Activated CD4-positive, alpha-beta T cell treated with anti-CD3 and anti-CD28 coated beads for 1 hour (primary cell): ENCODE measurements at regions not wholly inside any gene's neighbourhood (a gene's known extent, or its start where the extent isn't known, plus 50 kb on each side); places are given as distances from the start of the nearest gene placed in this dataset.
"Not testable (repeated sequence)": the region's sequence is repeated elsewhere in the genome, so short reads cannot be mapped to it uniquely, and the experiment has no call there.

ENCODE experiments used
- DNase-seq: peaks from one replicate; pipeline ENCODE4 v3.0.0-alpha.2; 2020

- no peak for DNase-seq
Measured at GRCh38 chr1:221598122-221598521, 143.8 kb downstream of the DUSP10 start.

- no peak for DNase-seq
Measured at GRCh38 chr1:221601166-221601565, 140.7 kb downstream of the DUSP10 start.

DNA sequence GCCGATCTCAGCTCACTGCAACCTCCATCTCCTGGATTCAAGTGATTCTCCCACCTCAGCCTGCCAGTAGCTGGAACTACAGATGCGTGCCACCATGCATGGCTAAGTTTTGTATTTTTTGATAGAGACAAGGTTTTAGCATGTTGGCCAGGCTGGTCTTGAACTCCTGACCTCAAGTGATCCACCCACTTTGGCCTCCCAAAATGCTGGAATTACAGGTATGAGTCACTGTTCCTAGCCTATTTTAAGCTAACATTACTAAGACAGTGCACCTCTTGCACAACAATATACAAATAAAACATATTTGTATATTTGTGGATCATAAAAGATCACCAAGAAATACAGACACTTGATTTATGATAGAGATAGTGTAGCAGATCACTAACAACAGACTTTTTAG is 139.1 kb downstream of the DUSP10 start:
- no peak for DNase-seq

DNA sequence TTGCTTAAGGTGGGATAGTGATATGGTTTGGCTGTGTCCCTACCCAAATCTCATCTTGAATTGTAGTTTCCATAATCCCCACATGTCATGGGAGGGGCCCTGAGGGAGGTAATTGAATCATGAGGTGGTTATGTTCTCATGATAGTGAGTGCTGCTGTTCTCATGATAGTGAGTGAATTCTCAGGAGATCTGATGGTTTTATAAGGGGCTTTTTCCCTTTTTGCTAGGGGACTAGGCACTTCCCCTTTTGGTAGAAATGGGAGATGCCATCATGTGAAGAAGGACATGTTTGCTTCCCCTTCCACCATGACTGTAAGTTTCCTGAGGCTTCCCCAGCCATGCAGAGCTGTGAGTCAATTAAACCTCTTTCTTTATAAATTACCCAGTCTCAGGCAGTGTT is 137.5 kb downstream of the DUSP10 start:
- not testable (repeated sequence) for DNase-seq

DNA sequence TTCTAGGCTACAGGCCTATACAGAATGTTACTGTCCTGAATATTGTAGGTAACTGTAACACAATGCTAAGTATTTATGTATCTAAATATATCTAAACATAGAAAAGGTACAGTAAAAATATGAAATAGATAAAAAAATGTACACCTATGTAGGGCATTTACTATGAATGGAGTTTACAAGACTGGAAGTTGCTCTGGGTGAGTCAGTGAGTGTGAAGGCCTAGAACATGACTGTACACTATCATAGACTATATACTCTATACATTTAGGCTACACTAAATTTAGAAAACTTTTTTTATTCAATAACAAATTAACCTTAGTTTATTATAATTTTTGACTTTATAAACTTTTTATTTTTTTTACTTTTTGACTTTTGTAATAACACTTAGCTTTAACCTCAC is 136.9 kb downstream of the DUSP10 start:
- no peak for DNase-seq

DNA sequence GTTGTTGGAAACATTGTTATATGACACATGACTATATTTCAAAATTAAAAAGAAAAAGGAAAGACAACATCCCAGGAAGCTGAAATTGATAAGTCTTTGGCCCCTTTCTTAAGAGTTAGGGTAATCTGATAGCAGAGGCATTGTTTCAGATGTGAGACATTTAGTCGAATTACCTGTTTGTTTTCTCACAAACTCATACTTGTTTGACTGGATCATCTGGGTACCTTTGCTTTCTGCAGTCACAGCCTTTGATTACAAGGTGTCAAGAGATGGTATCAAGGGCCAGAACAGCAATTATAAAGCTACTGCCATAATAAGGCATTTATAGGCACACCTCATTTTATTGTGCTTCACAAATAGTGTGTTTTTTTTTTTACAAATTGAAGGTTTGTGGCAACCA is 136.3 kb downstream of the DUSP10 start:
- no peak for DNase-seq

GRCh38 chr1:221606256-221606655 is 135.6 kb downstream of the DUSP10 start:
- no peak for DNase-seq

- DNase-seq = no peak
Measured at GRCh38 chr1:221608835-221609320, 133.0 kb downstream of the DUSP10 start.

- DNase-seq = no peak
Measured at GRCh38 chr1:221611656-221612046, 130.2 kb downstream of the DUSP10 start.

- DNase-seq = no peak
Measured at GRCh38 chr1:221612047-221612777, 129.7 kb downstream of the DUSP10 start.

- no peak for DNase-seq
Measured at GRCh38 chr1:221620437-221621384, 121.2 kb downstream of the DUSP10 start.

GRCh38 chr1:221621683-221622082 is 120.2 kb downstream of the DUSP10 start:
- DNase-seq = no peak

- DNase-seq = no peak
Measured at GRCh38 chr1:221622389-221622788, 119.5 kb downstream of the DUSP10 start.

GRCh38 chr1:221625026-221625425 is 116.9 kb downstream of the DUSP10 start:
- no peak for DNase-seq

DNA sequence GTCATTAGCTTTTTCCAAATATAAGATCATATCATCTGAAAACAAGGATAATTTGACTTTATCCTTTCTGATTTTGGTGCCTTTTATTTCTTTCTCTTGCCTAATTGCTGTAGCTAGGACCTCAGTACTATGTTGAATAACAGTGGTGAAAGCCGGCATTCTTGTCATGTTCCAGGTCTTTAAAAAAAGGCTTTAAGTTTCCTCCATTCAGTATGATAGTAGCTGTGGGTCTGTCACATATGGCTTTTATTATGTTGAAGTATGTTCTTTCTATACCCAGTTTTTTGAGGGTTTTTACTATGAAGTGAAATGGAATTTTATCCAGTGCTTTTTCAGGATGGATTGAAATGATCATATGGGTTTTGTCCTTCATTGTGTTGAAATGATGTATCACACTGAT is 115.8 kb downstream of the DUSP10 start:
- DNase-seq = no peak

- no peak for DNase-seq
Measured at GRCh38 chr1:221630236-221630635, 111.7 kb downstream of the DUSP10 start.

- DNase-seq = no peak
Measured at GRCh38 chr1:221631556-221631955, 110.3 kb downstream of the DUSP10 start.

DNA sequence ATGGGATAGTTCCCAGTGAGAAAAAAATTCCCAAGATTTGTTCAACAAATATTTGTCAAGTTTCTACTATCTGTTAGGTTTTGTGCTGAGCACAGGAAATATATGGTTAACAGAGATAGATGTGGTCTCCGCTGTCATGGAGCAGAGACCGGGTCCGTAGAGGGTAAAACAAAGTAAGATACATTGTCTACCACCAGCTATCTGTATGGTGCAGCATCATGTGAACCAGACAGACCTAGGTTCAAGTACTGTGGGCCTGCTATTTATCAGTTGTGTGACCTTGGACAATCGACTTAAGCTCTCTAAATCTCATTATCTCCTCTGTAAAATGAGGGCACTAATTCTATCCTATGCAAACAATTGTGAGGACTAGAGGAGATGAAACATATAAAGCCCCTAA is 109.8 kb downstream of the DUSP10 start:
- DNase-seq = no peak

DNA sequence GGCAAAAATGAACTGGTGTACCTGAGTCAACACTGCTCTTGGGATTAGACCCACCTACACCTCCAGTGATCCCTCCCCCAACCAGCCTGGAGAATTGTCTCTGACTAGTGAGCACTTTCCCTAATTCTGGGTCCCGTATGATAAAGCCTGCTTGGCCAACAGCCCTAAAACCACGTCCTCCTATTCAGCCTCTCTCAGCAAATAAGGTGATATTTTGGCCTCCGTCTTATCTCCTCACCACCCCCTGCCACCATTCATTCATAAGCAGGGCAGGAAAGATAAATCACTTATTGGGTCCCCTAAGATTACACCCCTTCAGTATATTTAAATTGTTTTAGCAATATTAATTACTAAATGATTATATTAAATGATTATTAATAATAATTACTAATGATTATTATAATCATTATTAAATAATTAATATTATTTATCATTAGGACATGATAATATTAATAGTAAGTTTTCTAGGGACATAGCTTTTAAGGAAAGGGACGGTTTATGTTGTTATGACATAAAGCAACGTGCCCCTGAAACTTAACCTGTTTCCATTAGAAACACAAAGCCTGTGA is 108.0 kb downstream of the DUSP10 start:
- DNase-seq = no peak

DNA sequence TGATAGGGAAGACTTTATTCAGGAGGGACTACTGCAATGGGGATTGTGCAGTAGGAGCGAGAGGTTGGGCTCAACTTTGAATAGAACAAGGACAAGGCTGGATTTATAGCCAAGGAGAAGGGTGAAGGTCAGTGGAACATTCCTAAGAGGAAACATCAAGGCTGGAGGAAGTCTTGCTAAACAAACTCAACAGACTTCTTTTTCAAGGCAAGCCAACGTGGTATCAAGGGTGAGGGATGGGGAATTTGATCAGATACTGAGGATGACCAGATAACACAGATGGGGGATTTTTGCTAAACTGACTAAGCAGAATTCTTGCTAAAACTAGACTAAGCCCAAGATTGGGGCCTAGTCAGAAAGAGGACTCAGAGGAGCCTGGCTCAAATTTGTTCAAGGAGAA is 107.3 kb downstream of the DUSP10 start:
- DNase-seq = no peak

- no peak for DNase-seq
Measured at GRCh38 chr1:221635305-221635704, 106.6 kb downstream of the DUSP10 start.

- no peak for DNase-seq
Measured at GRCh38 chr1:221636096-221636495, 105.8 kb downstream of the DUSP10 start.

DNA sequence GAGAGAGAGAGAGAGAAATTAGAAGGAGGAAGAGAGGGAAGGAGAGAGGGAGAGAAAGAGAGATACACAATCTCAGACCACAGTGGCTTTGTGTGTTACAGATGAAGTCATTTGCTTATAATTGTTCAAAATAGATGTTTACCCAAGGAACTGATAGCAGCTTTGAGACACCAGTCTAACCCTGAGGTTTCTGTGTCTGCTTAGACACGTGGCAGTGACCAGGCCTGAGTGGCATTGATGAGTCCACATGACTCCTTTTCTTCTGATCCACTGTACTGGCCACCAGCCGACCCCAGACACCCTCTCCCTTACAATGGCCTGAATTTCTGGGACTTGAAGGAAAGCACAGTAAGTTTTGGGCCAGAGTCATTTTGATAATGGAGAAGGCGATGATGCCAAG is 104.9 kb downstream of the DUSP10 start:
- no peak for DNase-seq

- DNase-seq = no peak
Measured at GRCh38 chr1:221637641-221638041, 104.2 kb downstream of the DUSP10 start.
